NCI-H82 (cell line): ENCODE measurements at regions not wholly inside any gene's neighbourhood (a gene's known extent, or its start where the extent isn't known, plus 50 kb on each side); places are given as distances from the start of the nearest gene placed in this dataset.

Source experiments
- DNase-seq: peaks from one replicate; lab custom pipeline; 2025; lab: John Stamatoyannopoulos, UW

GRCh38 chrX:6778544-6779503, 243.9 kb upstream of the VCX3A start:
- no peak for DNase-seq

GRCh38 chrX:6777238-6778002, 242.5 kb upstream of the VCX3A start:
- DNase-seq = no peak

GRCh38 chrX:6770936-6771335, 236.0 kb upstream of the VCX3A start:
- no peak for DNase-seq

GRCh38 chrX:6768881-6769280, 234.0 kb upstream of the VCX3A start:
- no peak for DNase-seq

- no peak for DNase-seq
These were observed 226.3 kb upstream of the VCX3A start for GRCh38 chrX:6761251-6761650.

- no peak for DNase-seq
These were observed 224.9 kb upstream of the VCX3A start for GRCh38 chrX:6759655-6760375.

- DNase-seq = no peak
These were observed 223.3 kb upstream of the VCX3A start for GRCh38 chrX:6758234-6758633.

- no peak for DNase-seq
These were observed 222.7 kb upstream of the VCX3A start for GRCh38 chrX:6757631-6758030.

GRCh38 chrX:6748595-6748994, 213.7 kb upstream of the VCX3A start:
- no peak for DNase-seq

GRCh38 chrX:6738518-6739470, 203.9 kb upstream of the VCX3A start:
- no peak for DNase-seq

- DNase-seq = no peak
These were observed 200.1 kb upstream of the VCX3A start for GRCh38 chrX:6734844-6735634.

- no peak for DNase-seq
These were observed 197.2 kb upstream of the VCX3A start for GRCh38 chrX:6732101-6732500.

GRCh38 chrX:6729626-6730025, 194.7 kb upstream of the VCX3A start:
- DNase-seq = no peak

- DNase-seq = no peak
These were observed 183.8 kb upstream of the VCX3A start for GRCh38 chrX:6718766-6719165.

- peak; percentile 94 for DNase-seq
These were observed 173.9 kb upstream of the VCX3A start for GRCh38 chrX:6708676-6709380.

GRCh38 chrX:6708041-6708440, 173.1 kb upstream of the VCX3A start:
- DNase-seq = peak; percentile 63

GRCh38 chrX:6707497-6707896, 172.6 kb upstream of the VCX3A start:
- DNase-seq = no peak

- no peak for DNase-seq
These were observed 166.2 kb upstream of the VCX3A start for GRCh38 chrX:6701085-6701484.

GRCh38 chrX:6695717-6696116, 160.8 kb upstream of the VCX3A start:
- no peak for DNase-seq

- no peak for DNase-seq
These were observed 160.1 kb upstream of the VCX3A start for GRCh38 chrX:6694977-6695376.
